Suppressor macrophage (primary cell): ENCODE measurements at regions not wholly inside any gene's neighbourhood (a gene's known extent, or its start where the extent isn't known, plus 50 kb on each side); places are given as distances from the start of the nearest gene placed in this dataset.
"Not testable (repeated sequence)": the region's sequence is repeated elsewhere in the genome, so short reads cannot be mapped to it uniquely, and the experiment has no call there.

Experiments used
- DNase-seq, 4 experiments: peaks; one replicate each; pipeline ENCODE4 v3.0.0-alpha.2; 2020 to 2022

DNA sequence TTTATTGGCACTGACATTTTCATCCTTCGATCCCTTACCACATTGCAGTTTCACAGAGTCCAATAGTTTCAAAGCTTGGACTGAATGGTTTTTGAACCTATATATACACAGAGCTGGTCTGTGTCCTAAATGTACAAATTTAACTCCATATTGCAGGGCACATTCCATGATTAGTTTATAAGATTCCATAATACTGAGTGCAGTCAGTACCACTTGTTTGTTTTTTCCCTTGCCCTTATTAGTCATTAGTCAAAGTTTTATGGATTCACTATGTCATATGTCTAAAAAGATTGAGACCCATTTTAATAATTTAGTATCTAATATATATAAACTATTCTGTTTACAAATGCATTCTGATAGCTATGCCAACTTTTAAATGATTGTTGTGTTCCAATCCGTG lies 654.8 kb upstream of the MEF2C start:
- DNase-seq, result no peak

- no peak for DNase-seq
Observed at GRCh38 chr5:89536020-89536419, 653.0 kb upstream of the MEF2C start.

DNA sequence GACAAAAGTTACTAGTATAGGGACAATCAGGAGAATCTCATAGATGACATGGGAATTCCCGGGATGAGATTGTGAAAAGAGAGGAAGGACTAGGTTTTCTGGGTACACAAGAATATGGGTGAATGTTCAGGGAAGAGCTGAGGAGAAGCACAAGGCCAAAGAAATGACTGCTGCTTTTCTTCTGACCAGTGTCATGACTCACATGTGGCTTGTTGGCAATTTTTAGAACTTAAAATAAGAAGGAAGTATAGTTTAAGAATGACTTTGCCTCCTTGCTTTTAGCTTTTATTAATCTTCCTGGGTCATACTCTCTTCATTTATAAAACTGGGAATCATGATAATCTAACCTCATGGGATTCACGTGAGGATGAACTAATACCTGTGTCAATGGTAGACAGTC lies 652.4 kb upstream of the MEF2C start:
- DNase-seq, result peak; percentile 33 to 77 (median 52)

DNA sequence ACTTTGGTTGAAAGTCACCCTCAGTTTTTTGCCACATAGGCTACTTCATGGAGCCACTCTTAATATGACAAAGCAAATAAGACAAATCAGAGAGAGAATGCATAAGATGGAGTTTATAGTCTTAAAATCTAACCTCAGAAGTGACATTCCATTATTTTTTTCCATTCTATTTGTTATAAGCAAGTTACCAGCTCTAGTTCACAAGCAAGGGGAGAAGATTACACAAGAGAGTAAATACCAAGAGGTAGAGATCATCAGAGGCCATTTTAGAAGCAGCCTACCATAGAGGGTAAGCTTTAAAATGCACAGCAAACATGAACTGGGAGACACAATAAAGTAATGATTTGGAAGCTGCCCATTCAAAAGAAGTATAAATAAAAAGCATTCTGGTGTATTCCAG lies 651.3 kb upstream of the MEF2C start:
- no peak for DNase-seq

- DNase-seq, result no peak
Observed at GRCh38 chr5:89524785-89525184, 641.8 kb upstream of the MEF2C start.

- DNase-seq, result not testable (repeated sequence)
Observed at GRCh38 chr5:89523867-89524266, 640.9 kb upstream of the MEF2C start.

DNA sequence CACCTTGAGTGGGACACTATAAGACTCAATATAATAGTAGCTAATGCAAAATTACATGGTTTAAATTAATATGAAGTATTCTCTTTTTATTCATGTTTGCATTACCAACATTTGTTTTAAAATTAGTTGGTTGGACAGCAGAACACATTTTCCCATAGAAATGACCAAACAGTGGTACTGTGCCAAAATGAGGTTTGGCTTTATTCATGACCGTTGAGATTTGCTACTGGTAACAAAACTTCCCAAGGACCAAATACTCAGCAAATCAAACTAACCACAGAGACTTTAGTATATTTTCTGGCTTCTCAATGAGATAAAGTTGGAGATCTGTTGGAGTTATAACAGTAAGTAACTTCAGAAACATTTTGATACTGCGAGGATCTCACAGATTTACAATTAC lies 637.8 kb upstream of the MEF2C start:
- no peak for DNase-seq

DNA sequence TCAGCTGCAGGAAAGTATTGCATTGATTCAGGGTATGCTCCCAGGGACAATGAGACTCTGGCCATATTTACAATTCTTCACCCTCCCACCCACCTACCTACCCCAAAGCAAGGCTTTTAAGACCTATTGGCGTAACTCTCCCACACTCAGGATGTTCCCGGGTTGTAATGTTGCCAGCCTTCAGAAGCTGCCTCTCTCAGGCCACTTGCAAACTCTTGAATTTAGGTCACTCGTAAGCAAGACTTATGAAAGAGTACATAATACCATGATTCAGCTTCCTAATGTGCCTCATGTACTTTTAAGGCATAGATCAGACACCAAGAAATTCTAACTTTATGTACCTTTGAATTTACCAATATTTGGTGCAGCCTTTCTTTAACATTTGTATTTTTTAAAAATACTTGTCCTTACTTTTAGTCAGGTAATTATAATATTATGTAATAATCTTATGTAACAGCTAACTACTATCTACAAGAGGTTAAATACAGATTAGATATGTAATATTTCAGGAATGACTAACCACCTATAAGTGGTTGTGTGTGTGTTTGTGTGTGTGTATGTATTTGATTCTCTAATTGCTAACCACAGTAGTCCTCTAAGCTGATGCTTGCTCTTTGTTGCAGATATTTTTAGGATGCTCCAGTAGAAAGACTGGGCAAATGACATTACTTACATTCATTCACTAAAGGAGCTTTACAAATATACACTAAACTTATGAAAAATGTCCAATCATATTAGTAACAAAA lies 630.5 kb upstream of the MEF2C start:
- DNase-seq, result no peak

GRCh38 chr5:89504051-89504450 lies 621.1 kb upstream of the MEF2C start:
- no peak for DNase-seq

DNA sequence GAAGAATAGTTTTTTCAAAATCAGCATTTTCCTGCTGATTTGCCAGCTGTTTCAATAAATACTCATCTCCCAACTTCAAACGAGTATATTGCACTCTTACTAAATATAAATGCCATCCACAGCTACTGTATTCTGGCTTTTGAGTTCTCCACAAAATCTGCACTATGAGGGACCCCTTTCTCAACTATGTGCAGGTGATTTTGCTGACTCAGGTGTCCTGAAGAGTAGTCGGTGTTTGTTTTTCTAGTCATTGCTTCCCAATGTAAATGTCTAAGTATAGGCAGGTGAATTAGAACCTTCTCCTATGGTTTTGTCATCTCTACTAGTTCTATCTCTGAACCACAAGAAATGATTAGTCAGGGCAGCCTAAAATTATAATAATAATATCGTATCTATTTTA lies 616.8 kb upstream of the MEF2C start:
- DNase-seq, result no peak

GRCh38 chr5:89498699-89499098 lies 615.7 kb upstream of the MEF2C start:
- no peak for DNase-seq

DNA sequence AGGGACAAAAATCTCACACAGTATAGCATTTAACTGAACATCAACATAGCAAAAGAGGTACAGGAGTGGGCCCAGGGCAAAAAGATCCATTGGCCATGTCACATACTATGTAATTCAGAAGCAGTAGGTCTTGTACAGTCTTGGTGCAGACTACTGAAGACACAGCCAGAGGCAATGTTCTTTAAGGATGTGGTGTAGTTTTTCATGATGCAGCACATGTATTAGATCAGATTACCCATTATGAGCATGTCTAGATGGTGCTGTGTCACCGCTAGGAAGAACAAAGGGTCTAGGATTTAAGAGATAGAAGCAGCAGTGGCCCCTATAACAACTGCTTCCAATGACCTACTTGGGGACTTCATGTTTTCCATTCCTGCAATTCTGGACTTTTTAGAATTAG lies 610.4 kb upstream of the MEF2C start:
- DNase-seq, result no peak

DNA sequence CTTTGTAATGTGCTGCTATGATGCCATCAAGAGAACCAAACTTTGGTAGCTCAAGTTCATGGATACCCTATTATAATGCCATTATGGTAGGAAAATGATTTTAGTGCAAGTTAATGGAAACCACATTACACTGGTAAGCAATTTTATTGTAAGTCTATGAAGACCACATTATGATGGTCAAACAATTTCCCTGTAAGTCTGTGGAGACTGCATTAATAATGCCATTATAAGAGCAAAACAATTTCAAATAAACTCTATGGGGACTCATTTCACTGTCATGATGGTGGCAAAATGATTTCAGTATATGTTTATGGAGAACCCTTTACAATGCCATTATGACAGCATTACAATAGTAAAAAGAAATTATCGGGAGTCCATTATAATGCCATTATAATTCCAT lies 602.0 kb upstream of the MEF2C start:
- DNase-seq, result no peak

- peak in 3 of 4 experiments; percentile 11 to 43 (median 20) for DNase-seq
Observed at GRCh38 chr5:89480406-89481007, 597.5 kb upstream of the MEF2C start.

GRCh38 chr5:89478851-89479250 lies 595.9 kb upstream of the MEF2C start:
- no peak for DNase-seq

- DNase-seq, result no peak
Observed at GRCh38 chr5:89473196-89473595, 590.2 kb upstream of the MEF2C start.

- no peak for DNase-seq
Observed at GRCh38 chr5:89471541-89471940, 588.6 kb upstream of the MEF2C start.

DNA sequence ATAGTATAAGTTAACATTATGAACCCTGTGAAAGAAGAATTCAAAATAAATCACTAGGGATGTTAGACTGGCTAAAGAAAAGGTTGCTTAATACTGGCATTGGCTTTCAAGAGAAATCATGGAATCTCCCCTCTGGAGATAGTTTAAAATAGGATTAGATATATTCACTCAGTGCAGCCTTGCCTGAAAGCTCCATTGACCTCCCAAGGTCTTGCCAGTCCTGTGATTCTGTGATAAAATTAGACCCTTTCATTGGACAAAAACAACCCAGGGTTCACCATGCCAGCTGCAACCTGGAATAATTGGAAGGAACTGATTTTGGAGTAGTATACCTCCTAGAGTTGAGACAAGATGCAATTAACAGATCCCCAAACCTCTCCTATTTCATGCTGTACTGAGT lies 588.1 kb upstream of the MEF2C start:
- no peak for DNase-seq

GRCh38 chr5:89470658-89471057 lies 587.7 kb upstream of the MEF2C start:
- DNase-seq, result no peak

GRCh38 chr5:89458332-89458656 lies 575.3 kb upstream of the MEF2C start:
- DNase-seq, result no peak

GRCh38 chr5:89457411-89458331 lies 574.7 kb upstream of the MEF2C start:
- peak; percentile 5 to 49 (median 22) for DNase-seq

GRCh38 chr5:89452081-89452480 lies 569.1 kb upstream of the MEF2C start:
- DNase-seq, result no peak

GRCh38 chr5:89451263-89451662 lies 568.3 kb upstream of the MEF2C start:
- no peak for DNase-seq

DNA sequence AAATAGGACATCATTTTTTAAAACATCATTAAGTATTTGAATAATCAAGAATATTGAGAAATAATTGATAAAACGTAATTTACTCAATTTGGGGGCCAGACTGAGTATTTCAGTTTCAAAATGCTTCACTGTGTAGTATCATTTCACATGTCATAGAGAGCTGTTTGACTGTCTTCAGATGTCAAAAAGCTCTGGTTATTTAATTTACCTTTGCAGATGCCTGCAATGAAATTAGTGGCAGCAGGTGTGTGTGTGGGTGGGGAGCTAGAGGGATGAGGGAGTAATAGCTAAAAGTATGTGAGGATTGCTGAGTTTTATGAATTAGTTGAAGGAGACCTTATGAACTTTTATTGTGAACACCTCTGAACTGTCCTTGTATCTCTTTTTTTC lies 567.2 kb upstream of the MEF2C start:
- DNase-seq, result no peak
